ENCODE measurements at regions not wholly inside any gene's neighbourhood (a gene's known extent, or its start where the extent isn't known, plus 50 kb on each side); places are given as distances from the start of the nearest gene placed in this dataset.
"Not testable (repeated sequence)": the region's sequence is repeated elsewhere in the genome, so short reads cannot be mapped to it uniquely, and the experiment has no call there.

- no peak for DNase-seq
Measured at GRCh38 chr2:239736358-239737143, 288.6 kb downstream of the NDUFA10 start.

GRCh38 chr2:239735829-239736357, 289.2 kb downstream of the NDUFA10 start:
- no peak for DNase-seq

GRCh38 chr2:239735131-239735828, 289.9 kb downstream of the NDUFA10 start:
- no peak for DNase-seq

DNA sequence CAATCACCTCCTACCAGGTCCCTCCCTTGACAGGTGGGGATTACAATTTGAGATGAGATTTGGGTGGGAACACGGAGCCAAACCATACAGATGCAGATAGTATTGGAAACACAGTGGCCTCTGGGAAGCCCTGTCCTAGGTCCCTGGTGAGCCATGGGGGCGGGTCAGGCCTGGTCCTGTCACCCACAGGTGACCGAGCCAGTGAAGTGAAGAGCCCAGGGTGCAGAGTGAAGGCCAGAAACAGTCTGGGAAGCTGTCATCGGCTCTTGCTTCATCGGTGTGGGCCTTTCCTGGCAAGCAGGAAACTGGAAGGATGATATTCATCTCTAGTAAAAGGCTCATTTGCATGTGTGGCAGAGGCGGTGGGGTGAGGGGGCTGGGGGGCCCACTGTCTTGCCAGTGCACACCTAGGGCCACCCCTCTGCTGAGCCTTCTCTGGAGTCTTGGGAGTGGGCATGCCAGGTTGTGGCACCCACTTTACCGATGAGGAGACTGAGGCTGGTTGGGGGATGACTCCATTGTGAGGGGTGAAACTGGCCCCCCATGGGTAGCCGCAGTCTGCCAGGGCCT, 290.6 kb downstream of the NDUFA10 start:
- no peak for DNase-seq

DNA sequence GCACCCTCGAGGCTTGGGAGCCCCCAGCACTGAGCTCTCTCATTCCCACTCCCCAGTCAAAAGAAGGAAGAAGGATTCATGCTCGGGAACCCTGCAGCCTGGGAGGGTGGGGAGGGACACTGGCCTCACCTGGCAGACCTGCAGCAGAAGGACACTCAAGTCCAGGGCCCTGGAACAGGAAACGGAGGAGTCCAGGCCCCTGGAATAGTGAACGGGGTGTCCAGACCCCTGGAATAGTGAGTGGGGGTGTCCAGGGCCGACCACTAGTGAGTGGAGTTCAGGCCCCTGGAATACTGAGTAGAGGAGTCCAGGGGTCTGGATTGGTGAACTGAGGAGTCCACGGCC, 292.5 kb downstream of the NDUFA10 start:
- DNase-seq: no peak

GRCh38 chr2:239731998-239732665, 293.0 kb downstream of the NDUFA10 start:
- no peak for DNase-seq

DNA sequence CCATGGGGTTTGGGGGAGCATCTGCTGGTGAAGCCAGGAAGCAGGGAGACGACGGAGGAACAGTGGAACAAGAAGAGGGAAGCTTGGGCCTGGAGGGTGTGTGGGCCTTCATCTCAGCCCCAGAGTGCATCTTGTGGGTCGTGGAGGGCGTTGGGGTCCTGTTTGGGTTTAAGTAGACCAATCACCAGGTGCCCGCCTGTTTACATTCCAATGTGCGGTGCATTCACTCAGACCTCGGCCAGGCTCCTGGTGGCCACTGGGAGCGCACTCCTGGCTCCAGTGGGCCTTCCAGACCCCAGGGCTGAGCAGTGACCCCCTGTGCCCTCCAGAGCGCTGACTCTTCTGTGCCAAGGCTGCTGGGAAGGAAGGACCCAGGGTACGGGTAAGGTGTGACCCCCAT, 293.7 kb downstream of the NDUFA10 start:
- DNase-seq: no peak

DNA sequence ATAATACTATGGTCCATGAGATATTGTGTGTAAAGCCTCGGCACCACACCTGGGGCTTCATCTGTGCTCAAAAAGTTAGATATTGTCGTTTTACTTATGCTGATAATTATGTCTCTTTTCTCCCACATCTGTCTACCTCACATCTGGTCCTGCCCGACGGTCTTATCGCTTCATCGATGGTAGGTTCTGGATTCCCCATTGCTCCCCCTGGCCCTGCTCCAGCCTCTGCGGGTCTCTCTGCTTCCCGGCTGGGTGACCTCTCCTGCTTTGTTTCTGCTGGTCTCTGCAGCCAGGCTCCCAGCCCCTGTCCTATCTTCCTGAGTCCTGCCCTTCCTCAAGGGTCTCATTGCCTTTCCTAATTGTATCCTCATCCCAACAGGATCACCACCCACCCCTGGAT, 294.2 kb downstream of the NDUFA10 start:
- no peak for DNase-seq

DNA sequence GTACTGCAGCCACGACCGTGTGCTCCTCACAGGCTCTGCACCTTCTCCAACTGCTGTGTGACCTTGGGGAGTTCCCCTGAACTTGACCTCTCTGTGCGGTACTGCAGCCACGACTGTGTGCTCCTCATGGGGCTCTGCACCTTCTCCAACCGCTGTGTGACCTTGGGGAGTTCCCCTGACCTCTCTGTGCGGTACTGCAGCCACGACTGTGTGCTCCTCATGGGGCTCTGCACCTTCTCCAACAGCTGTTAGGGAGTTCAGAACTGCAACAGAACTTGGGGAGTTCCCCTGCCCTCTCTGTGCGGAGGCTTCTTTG, 294.6 kb downstream of the NDUFA10 start:
- not testable (repeated sequence) for DNase-seq

- no peak for DNase-seq
Measured at GRCh38 chr2:239729681-239730566, 295.2 kb downstream of the NDUFA10 start.

DNA sequence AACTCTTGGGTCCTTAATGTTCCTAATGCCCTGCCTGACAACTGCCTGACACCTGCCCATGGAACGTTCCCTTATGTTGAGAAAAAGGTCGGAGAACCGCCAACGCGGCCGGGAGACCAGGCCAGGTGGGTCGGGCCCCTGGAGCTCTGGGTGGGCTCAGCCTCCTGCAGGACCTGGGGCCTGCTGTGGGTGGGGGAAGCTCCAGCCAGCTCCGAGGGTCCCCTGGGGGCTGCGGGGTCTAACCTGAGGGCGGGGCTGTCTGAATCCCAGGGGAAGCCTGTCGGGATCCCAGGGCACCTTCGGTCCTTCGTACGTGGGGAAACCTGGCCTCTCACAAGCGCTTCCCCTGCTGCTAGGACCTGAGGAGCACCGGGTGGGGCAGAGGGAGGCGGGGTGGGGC, 296.0 kb downstream of the NDUFA10 start:
- no peak for DNase-seq

DNA sequence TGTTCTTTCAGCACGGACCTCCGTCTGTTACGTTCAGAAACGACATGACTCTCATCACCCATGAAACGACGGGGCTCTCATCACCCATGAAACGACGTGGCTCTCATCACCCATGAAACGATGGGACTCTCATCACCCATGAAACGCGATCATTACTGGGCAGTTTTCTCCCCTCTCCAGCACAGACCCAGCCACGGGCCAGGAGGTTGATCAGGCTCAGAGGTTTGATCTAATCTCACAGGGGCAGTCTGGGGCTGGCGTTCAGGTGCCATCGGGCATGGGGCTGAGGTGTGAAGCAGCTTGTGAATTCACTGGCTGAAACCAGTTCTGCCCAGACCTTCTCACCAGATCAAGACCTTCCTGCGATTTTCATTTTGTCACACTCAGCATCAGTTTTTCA, 296.4 kb downstream of the NDUFA10 start:
- DNase-seq: no peak

DNA sequence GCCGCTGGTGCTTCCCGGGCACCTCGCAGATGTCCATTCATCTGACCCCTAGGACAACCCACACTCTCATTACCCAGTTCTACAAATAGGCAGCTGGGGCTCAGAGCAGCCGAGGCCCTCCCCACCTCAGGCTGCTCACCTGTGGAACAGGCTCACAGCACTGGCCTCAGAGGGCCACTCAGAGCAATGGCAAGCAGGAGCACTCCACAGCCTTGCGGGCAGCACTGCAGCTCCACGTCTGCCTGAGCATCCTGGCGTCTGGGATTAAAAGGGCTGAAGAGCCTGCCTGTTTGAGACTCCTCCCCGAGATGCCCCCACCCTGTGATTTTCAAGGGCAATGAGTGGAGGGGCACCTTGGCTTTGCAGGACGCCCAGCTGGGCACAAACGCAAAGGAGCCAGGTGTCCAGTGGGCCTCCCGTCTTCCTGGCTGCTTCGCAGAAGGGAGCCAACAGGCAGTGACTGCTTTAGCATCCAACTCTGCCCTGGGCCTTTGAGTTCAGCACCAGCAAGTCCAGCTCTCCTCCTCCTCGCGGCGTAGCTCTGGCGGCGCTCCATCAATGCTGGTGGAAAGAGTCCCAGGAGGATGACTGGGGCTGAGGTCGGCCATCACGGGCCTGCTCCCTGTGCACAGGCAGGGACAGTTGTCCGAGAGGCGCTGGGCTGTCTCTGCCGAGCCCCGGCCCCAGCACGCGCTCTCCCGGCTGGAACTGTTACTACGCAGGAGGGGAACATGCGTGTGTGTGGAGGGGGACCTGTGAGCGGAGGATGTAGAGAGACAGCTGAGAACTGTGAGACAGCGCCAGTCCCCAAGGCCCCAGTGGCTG, 297.2 kb downstream of the NDUFA10 start:
- DNase-seq: no peak

GRCh38 chr2:239727182-239727775, 297.9 kb downstream of the NDUFA10 start:
- DNase-seq: no peak

DNA sequence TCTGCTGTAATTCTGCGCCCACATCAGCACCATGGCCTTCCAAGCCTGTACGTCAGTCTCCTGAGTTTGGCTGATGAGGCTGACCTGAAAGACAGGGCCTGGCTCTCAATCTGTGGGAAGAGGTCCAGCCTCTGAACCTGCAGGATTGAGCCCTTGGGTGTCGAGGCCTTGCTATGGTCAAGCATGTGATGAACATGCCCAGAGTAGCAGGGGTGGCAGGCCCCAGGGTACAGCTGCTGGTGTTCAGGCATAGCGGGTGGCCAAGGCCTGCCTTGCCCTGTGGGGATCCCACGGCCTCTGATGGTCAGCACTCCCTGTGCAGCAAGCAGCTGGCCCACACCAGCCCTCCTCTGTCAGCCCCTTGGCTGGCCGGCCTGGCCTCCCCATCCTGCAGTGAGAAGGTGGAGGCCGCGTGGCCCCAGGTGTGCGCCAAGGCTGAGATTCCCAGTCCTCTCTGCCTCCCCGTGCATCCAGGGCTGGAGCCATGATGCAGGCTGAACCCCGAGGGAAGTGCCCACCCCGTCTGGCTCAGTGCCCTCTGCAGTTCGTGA, 298.4 kb downstream of the NDUFA10 start:
- no peak for DNase-seq

DNA sequence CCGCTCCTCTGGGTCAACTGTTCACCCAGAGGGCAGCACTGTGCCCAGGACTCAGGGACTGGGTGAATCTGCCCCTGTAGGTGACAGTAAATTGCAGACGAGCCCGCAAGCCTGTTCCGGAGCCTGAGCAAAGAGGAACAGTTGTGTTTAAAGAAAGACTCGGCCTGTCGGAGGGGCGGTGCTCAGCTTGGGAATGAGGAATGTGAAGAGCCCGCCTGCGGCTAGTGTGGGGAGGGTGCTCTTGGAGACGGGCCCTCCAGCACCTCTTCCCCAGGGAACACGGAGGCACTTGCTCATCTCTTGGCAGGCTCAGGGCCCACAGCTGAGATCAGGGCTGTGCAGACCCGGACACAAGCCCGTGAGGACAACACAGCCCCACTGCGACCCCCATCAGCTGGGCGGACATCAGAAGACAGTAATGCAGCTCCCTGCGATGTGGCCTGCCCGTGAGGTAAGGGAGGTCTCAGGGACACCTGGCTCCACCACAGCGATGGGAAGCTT, 299.0 kb downstream of the NDUFA10 start:
- no peak for DNase-seq

DNA sequence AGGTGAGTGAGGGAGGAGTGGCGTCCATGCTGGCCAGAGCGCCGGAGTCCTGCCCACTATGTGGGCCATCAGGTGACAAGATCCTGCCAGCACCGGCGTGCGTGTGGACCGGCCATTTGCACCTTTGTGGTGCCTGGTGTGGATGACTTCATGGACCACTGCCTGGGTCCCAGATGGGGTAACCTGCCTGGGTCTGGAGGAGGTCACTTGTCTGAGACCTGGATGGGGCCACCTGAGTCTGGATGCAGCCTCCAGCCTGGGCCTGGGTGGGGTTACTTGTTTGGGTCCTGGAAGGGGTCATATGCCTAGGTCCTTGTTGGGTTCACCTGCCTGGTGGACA, 299.6 kb downstream of the NDUFA10 start:
- DNase-seq: no peak

DNA sequence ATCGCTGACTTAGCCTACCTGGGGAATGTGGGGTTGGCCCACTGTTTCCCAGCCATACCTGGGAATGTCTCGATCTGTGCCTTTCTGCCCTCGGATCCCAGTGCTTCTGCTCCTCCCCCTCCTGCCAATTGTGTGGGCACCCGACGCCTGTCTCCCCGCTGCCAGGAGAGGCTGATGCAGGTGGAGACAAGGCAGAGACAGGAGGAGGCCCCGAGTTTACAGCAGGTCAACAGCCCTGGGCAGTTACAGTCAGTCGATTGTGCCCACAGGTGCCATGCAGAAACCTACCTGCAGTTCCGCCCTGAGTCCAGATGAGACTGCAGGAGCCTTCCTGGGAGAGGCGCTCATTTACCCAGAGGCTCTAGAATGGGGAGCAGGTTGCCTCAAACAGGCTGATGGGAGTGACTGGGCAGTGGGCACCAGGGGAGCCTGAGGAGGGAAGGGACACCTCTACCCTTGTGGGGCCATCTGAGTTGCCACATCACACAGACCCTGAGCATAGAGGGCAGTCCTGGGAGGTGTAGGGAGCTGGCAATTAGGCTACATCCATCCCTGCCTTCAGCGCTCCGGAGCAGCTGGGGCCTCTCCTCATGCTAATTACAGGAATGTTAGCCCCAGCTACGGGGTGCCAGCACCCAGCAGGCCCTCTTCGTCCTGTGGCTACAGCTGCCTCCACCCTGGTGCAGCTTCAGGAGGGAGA, 300.1 kb downstream of the NDUFA10 start:
- no peak for DNase-seq

GRCh38 chr2:239724194-239724849, 300.8 kb downstream of the NDUFA10 start:
- DNase-seq: no peak
